ENCODE measurements at regions not wholly inside any gene's neighbourhood (a gene's known extent, or its start where the extent isn't known, plus 50 kb on each side); places are given as distances from the start of the nearest gene placed in this dataset.

DNA sequence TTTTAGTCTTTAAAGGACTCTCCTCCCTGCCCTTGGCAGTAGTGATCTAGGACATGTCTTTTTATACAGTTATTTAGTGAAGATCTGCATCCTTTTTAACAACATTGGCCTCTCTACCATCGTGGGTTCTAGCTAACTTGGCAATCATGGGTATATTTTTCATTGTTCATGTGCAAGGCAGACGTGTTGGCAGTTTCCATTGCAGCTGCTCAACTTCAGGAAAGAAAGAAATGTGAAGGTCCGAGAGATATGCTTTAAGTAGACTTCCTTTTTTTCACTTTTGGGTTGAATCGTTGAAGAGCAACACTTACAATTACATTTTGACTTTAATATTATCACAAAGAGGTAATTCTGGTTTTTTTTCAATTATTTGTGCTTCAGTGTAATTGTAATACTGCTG, 172.6 kb downstream of the SATB1 start:
- TF ChIP-seq ZBTB7A (IDR thresholded peaks at IDR 0.05; ENCODE audit: low read depth) (no peak), YY1 (IDR thresholded peaks at IDR 0.05; ENCODE audit: low read depth) (no peak), TEAD4 (IDR thresholded peaks at IDR 0.05) (no peak), TAF1 (IDR thresholded peaks at IDR 0.05; ENCODE audit: low read depth) (no peak), TCF12 (IDR thresholded peaks at IDR 0.05; ENCODE audit: low read depth) (no peak), EP300 (IDR thresholded peaks at IDR 0.05; ENCODE audit: borderline replicate concordance) (no peak), FOXM1 (IDR thresholded peaks at IDR 0.05; ENCODE audit: borderline replicate concordance, low read depth) (no peak), EGR1 (IDR thresholded peaks at IDR 0.05) (no peak)
- TF ChIP-seq, protein P1, sequence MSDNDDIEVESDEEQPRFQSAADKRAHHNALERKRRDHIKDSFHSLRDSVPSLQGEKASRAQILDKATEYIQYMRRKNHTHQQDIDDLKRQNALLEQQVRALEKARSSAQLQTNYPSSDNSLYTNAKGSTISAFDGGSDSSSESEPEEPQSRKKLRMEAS (IDR thresholded peaks at IDR 0.05): no peak
- TF ChIP-seq, protein P2, sequence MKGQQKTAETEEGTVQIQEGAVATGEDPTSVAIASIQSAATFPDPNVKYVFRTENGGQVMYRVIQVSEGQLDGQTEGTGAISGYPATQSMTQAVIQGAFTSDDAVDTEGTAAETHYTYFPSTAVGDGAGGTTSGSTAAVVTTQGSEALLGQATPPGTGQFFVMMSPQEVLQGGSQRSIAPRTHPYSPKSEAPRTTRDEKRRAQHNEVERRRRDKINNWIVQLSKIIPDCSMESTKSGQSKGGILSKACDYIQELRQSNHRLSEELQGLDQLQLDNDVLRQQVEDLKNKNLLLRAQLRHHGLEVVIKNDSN (IDR thresholded peaks at IDR 0.05): no peak
- TF ChIP-seq, protein P3, sequence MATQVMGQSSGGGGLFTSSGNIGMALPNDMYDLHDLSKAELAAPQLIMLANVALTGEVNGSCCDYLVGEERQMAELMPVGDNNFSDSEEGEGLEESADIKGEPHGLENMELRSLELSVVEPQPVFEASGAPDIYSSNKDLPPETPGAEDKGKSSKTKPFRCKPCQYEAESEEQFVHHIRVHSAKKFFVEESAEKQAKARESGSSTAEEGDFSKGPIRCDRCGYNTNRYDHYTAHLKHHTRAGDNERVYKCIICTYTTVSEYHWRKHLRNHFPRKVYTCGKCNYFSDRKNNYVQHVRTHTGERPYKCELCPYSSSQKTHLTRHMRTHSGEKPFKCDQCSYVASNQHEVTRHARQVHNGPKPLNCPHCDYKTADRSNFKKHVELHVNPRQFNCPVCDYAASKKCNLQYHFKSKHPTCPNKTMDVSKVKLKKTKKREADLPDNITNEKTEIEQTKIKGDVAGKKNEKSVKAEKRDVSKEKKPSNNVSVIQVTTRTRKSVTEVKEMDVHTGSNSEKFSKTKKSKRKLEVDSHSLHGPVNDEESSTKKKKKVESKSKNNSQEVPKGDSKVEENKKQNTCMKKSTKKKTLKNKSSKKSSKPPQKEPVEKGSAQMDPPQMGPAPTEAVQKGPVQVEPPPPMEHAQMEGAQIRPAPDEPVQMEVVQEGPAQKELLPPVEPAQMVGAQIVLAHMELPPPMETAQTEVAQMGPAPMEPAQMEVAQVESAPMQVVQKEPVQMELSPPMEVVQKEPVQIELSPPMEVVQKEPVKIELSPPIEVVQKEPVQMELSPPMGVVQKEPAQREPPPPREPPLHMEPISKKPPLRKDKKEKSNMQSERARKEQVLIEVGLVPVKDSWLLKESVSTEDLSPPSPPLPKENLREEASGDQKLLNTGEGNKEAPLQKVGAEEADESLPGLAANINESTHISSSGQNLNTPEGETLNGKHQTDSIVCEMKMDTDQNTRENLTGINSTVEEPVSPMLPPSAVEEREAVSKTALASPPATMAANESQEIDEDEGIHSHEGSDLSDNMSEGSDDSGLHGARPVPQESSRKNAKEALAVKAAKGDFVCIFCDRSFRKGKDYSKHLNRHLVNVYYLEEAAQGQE (IDR thresholded peaks at IDR 0.05; ENCODE audit: low read depth): no peak

DNA sequence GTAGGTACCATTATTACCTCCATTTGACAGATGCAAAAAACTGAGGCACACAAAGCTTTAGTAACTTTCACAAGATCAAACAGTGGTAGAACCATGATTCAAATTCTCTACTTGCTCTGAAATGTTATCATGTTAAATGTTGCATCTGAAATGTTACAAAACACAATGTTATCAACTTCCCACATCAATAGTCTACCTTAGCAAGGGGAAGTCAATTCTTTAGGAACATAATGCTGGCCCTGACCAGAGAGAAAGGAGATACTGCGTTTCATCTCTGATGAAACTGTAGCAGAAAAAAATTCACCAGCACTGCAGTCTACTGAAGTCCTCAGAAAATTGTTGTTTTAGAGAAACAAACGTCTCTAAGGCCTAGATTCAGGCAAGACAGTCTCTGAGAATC, 174.1 kb downstream of the SATB1 start:
- TF ChIP-seq ZBTB7A (IDR thresholded peaks at IDR 0.05; ENCODE audit: low read depth) (no peak), FOXM1 (IDR thresholded peaks at IDR 0.05; ENCODE audit: borderline replicate concordance, low read depth) (no peak), YY1 (IDR thresholded peaks at IDR 0.05; ENCODE audit: low read depth) (no peak), RAD21 (IDR thresholded peaks at IDR 0.05; ENCODE audit: low read depth) (no peak), EP300 (IDR thresholded peaks at IDR 0.05; ENCODE audit: borderline replicate concordance) (no peak), TEAD4 (IDR thresholded peaks at IDR 0.05) (no peak), EGR1 (IDR thresholded peaks at IDR 0.05) (no peak), CEBPB (IDR thresholded peaks at IDR 0.05) (no peak), TCF12 (IDR thresholded peaks at IDR 0.05; ENCODE audit: low read depth) (no peak), NFIC (IDR thresholded peaks at IDR 0.05) (no peak), TAF1 (IDR thresholded peaks at IDR 0.05; ENCODE audit: low read depth) (no peak), CREB1 (IDR thresholded peaks at IDR 0.05; ENCODE audit: low read depth) (no peak)
- TF ChIP-seq, protein P2 (IDR thresholded peaks at IDR 0.05): no peak
- TF ChIP-seq, protein P1 (IDR thresholded peaks at IDR 0.05): no peak
- TF ChIP-seq, protein P3 (IDR thresholded peaks at IDR 0.05; ENCODE audit: low read depth): no peak

DNA sequence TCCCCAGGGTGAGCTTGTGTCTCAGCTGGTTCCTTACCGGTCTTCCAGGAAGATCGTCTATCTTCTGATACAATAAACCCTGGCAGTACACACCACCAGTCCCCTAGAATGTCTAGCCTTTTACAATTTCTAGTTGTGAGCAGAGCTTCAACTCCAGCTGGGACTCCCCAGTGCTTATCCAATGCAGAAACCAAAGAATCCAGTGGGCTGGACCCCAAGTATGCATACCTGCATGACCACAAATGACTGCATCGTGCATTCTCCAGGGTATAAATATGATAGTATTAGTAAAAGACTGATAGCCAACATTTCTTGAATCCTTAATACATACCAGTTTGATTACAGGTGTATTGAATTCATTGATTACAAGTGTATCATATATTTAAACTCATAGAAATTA, 176.0 kb downstream of the SATB1 start:
- TF ChIP-seq TEAD4 (IDR thresholded peaks at IDR 0.05) (no peak), ZBTB7A (IDR thresholded peaks at IDR 0.05; ENCODE audit: low read depth) (no peak), CEBPB (IDR thresholded peaks at IDR 0.05) (no peak), RAD21 (IDR thresholded peaks at IDR 0.05; ENCODE audit: low read depth) (no peak), TCF12 (IDR thresholded peaks at IDR 0.05; ENCODE audit: low read depth) (no peak), YY1 (IDR thresholded peaks at IDR 0.05; ENCODE audit: low read depth) (no peak)
- TF ChIP-seq, protein P2 (IDR thresholded peaks at IDR 0.05): no peak

DNA sequence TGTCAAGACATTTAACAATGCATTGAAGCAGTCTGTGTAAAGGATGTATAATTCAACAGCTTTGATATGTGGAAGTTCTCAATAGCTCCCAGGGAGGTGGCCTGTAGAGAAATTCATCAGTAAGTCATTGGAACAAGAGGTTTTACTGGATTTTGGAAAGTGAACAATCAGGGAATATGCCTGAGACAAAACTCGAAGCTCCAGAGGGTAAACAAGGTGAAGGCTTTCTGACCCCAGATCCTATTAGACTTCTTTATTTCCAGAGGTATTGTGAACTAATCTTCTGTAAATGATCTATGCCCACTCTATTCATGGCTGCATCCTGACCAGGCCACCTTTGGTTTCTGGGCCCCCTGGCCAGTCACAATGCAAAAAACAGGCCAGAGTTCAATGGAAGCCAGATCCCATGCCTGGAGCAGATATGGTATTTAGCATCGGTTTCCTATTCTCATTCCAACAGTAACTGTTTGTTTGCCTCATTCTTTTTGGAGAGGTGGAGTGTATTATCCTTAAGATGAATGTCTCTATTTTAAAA, 177.3 kb downstream of the SATB1 start:
- TF ChIP-seq YY1 (IDR thresholded peaks at IDR 0.05; ENCODE audit: low read depth): no peak

DNA sequence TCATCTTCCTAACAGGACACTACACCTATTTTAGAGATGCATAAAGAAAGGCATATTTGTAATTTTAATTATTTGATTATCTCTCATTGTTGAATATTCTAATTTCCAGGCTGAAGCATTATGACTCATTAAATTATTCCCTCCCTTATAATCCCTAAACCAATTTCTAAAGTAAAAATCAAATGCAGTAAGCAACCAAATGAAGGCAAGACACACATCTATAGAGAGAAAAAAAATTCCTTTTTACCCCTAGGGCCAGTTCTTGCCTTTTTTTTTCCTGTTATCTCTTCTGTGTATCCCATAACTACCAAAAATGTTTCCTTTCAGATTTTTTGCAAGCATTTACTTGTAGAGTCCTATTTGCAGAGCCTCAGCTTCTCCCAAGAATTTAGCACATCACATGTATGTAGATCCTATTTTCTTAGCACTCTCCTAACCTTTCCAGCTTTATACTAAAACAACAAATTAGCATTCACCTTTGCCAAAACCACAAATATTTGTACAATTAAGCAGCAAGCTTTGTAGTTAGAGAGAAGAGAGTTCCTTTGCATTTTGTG, 177.9 kb downstream of the SATB1 start:
- no peak for TF ChIP-seq FOXM1 (IDR thresholded peaks at IDR 0.05; ENCODE audit: borderline replicate concordance, low read depth)
- TF ChIP-seq TAF1 (IDR thresholded peaks at IDR 0.05; ENCODE audit: low read depth): no peak
- no peak for TF ChIP-seq TEAD4 (IDR thresholded peaks at IDR 0.05)
- no peak for TF ChIP-seq CREB1 (IDR thresholded peaks at IDR 0.05; ENCODE audit: low read depth)
- TF ChIP-seq ZBTB7A (IDR thresholded peaks at IDR 0.05; ENCODE audit: low read depth): no peak
- no peak for TF ChIP-seq TCF12 (IDR thresholded peaks at IDR 0.05; ENCODE audit: low read depth)
- no peak for TF ChIP-seq EGR1 (IDR thresholded peaks at IDR 0.05)
- no peak for TF ChIP-seq NFIC (IDR thresholded peaks at IDR 0.05)
- TF ChIP-seq, protein P1 (IDR thresholded peaks at IDR 0.05): no peak

Measured in Ishikawa (cell line).